ENCODE measurements at regions not wholly inside any gene's neighbourhood (a gene's known extent, or its start where the extent isn't known, plus 50 kb on each side); places are given as distances from the start of the nearest gene placed in this dataset.

DNA sequence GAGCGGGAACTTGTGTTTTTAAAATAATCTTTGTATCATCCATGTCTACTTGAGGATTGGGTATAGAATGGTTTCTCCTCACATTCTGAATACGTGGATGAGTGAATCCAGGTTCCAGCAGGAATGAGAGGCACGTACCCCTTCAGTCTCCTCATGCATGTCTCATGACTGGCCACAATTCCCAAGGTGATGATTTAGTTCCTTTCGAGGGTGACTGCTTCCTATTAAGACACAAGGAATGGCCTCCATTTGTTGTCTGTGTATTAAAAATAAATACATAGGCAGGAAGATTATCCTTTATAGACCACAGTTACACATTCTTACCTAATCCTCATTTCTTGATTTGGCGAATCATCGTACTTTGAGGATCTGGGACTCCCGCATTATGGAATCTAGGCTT, 217.0 kb upstream of the LRIG1 start:
- TF ChIP-seq, protein P1, sequence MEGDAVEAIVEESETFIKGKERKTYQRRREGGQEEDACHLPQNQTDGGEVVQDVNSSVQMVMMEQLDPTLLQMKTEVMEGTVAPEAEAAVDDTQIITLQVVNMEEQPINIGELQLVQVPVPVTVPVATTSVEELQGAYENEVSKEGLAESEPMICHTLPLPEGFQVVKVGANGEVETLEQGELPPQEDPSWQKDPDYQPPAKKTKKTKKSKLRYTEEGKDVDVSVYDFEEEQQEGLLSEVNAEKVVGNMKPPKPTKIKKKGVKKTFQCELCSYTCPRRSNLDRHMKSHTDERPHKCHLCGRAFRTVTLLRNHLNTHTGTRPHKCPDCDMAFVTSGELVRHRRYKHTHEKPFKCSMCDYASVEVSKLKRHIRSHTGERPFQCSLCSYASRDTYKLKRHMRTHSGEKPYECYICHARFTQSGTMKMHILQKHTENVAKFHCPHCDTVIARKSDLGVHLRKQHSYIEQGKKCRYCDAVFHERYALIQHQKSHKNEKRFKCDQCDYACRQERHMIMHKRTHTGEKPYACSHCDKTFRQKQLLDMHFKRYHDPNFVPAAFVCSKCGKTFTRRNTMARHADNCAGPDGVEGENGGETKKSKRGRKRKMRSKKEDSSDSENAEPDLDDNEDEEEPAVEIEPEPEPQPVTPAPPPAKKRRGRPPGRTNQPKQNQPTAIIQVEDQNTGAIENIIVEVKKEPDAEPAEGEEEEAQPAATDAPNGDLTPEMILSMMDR (IDR thresholded peaks at IDR 0.05; ENCODE audit: borderline replicate concordance) = no peak
- DNase-seq = no peak

DNA sequence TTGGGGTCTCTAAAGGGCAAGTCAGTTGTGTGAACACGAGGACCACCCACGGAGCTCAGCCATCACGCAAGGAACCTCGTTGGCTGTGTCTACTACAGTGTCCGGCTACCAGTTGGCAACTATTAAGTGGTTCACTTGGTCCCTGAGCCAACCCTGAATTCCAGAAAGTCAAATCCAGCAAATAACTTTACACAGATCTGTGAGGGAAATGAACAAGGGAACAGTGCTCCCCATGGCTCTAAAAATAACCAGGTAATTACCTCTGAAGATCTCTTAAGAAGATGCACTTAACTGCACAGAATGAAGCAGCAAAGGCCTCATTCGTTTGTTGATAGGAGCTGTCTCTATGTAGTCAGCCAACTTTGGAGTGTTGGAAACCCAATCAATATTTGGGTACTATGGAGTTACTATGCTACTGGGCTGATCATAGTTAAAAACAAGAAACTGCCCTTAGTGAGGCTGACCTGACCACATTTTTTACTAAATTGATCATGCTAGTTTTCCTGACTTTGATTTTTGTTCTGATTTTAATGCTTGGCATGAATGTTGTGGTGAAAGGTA, 219.1 kb upstream of the LRIG1 start:
- Histone ChIP-seq H3K9me3 (replicated peaks) (no peaks in the 10 kb centered on the region), H3K36me3 (no peaks in the 10 kb centered on the region), H3K27ac (replicated peaks) (no peak overlapping the region), H3K4me1 (no peaks in the 10 kb centered on the region), H3K27me3 (ENCODE audit: low read depth) (no peaks in the 10 kb centered on the region), H3K4me3 (no peak overlapping the region)
- no peak for DNase-seq
- intact Hi-C loops (cut with micrococcal nuclease) = no loop called here
- TF ChIP-seq, protein P1 (IDR thresholded peaks at IDR 0.05; ENCODE audit: borderline replicate concordance) = no peak

More for the DNA sequence above, 217.0 kb upstream of the LRIG1 start:
- no peaks in the 10 kb centered on the region for H3K4me1 ChIP-seq
- H3K27me3 ChIP-seq (ENCODE audit: low read depth) = no peaks in the 10 kb centered on the region
- H3K36me3 ChIP-seq = no peaks in the 10 kb centered on the region
- no peaks in the 10 kb centered on the region for H3K9me3 ChIP-seq (replicated peaks)
- H3K4me3 ChIP-seq = no peak overlapping the region
- intact Hi-C loops (cut with micrococcal nuclease) = no loop called here
- H3K27ac ChIP-seq (replicated peaks) = no peak overlapping the region

DNA sequence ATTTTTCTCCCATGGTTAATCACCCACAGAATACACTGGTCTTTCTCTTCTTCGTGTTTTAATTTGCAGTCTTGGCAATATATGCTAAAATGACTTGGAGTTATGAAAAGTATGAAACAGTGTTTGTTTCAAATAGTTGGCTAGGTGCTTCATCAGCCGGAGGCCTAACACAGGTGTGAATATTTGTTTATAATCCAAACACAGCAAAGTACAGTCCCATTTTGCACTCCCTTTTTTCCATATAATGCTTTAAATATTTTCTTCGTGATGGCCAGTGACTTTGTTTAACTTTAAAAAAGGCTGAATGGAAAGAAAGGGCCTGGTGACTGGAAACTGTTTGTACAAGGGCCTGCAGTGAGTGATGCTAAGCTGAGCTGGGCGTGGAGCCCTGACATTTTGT, 219.7 kb upstream of the LRIG1 start:
- no peak overlapping the region for H3K4me3 ChIP-seq
- no peaks in the 10 kb centered on the region for H3K36me3 ChIP-seq
- H3K4me1 ChIP-seq = no peaks in the 10 kb centered on the region
- intact Hi-C loops (cut with micrococcal nuclease) = no loop called here
- no peaks in the 10 kb centered on the region for H3K27me3 ChIP-seq (ENCODE audit: low read depth)
- TF ChIP-seq, protein P1 (IDR thresholded peaks at IDR 0.05; ENCODE audit: borderline replicate concordance) = no peak
- H3K27ac ChIP-seq (replicated peaks) = no peak overlapping the region
- no peaks in the 10 kb centered on the region for H3K9me3 ChIP-seq (replicated peaks)
- DNase-seq = no peak

DNA sequence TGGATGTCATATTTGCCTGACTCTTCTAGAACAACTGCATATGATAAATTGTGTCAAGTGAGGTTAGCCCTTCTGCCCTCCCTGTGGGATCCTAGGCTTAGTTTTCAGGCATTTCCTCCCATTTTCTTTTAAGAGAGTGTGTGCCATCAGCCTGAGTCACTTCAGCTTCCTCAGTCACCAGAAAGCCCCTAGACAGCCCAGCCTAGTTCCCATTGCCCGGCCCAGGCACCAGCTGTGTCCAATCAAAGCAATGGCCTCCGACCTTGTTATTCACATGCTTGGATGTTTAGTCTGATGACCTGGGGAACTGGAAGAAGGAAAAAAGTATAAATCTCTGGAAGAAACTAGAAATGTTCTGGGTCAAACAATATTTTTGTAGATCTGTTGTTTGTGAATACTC, 221.9 kb upstream of the LRIG1 start:
- intact Hi-C loops (cut with micrococcal nuclease) = no loop called here
- no peaks in the 10 kb centered on the region for H3K4me1 ChIP-seq
- no peak overlapping the region for H3K4me3 ChIP-seq
- no peak overlapping the region for H3K27ac ChIP-seq (replicated peaks)
- no peaks in the 10 kb centered on the region for H3K36me3 ChIP-seq
- H3K27me3 ChIP-seq (ENCODE audit: low read depth) = no peaks in the 10 kb centered on the region
- DNase-seq = peak; percentile 17
- TF ChIP-seq, protein P1 (IDR thresholded peaks at IDR 0.05; ENCODE audit: borderline replicate concordance) = no peak
- H3K9me3 ChIP-seq (replicated peaks) = no peaks in the 10 kb centered on the region

DNA sequence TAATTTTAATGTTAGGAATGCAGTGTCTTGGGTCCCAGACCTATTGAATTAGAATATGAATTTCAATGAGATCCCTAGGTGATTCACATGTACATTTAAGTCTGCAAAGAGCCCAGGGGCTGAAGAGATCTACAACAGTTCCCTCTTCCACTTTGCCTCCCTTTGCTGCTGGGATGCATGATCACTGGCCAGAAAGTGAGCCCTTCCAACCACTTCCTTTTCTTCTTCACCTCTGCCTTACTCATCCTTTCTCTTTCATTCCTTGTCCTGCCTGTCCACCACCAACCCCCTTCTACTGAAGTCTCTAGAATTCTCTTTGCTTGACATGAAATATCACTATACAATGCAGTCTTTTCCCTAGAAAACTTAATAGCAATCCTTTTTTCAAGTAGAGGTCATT, 222.4 kb upstream of the LRIG1 start:
- no peak for DNase-seq
- Histone ChIP-seq H3K27me3 (ENCODE audit: low read depth) (no peaks in the 10 kb centered on the region), H3K27ac (replicated peaks) (no peak overlapping the region), H3K36me3 (no peaks in the 10 kb centered on the region), H3K9me3 (replicated peaks) (no peaks in the 10 kb centered on the region), H3K4me3 (no peak overlapping the region), H3K4me1 (no peaks in the 10 kb centered on the region)
- TF ChIP-seq, protein P1 (IDR thresholded peaks at IDR 0.05; ENCODE audit: borderline replicate concordance) = no peak
- intact Hi-C loops (cut with micrococcal nuclease) = no loop called here

Measured in left ventricle myocardium inferior (tissue), 1 donor.